Thyroid gland (tissue), 4 donors: ENCODE measurements at regions not wholly inside any gene's neighbourhood (a gene's known extent, or its start where the extent isn't known, plus 50 kb on each side); places are given as distances from the start of the nearest gene placed in this dataset.

ENCODE experiments used
- DNase-seq, 2 donors: peaks; one replicate each; pipeline ENCODE4 v3.0.0-alpha.2; 2019
- H3K27ac ChIP-seq, 3 donors: fragments of 200-600 bp; sonication (generic); 1 replicate in 2 of 3; 2 replicates in 1 of 3; pipeline ENCODE4 v1.5.1; 2016 to 2019; ENCODE audit warnings: mild to moderate bottlenecking in 1 of 3, moderate library complexity in 1 of 3
- H3K27me3 ChIP-seq: fragments of 200-600 bp; sonication (generic); one replicate; pipeline ENCODE4 v1.5.1; 2019
- H3K36me3 ChIP-seq, 2 donors: fragments of 200-600 bp; sonication (generic); one replicate each; pipeline ENCODE4 v1.5.1; 2016 to 2019
- H3K4me1 ChIP-seq, 2 donors: fragments of 200-600 bp; sonication (generic); one replicate each; pipeline ENCODE4 v1.5.1; 2017 to 2019
- H3K4me3 ChIP-seq, 3 donors: fragments of 200-600 bp; sonication (generic); replicated peaks in 1 of 3; 1 replicate in 2 of 3; 2 replicates in 1 of 3; pipeline ENCODE4 v1.5.1; 2016; ENCODE audit warnings: mild to moderate bottlenecking in 1 of 3
- H3K9me3 ChIP-seq: fragments of 200-600 bp; sonication (generic); one replicate; pipeline ENCODE4 v1.5.1; 2017
- POLR2A ChIP-seq, 2 donors: fragments of 450-650 bp; IDR thresholded peaks; one replicate each; pipeline ENCODE4 v1.6.1; 2017; ENCODE audit warnings: antibody characterized with exemption in 2 of 2, mild to moderate bottlenecking in 2 of 2, moderate library complexity in 1 of 2
- WGBS, 2 donors: methylation state at CpG; one replicate each; pipeline ENCODE4 v1.1.5; 2017; 5-methylcytosine and 5-hydroxymethylcytosine counted together
- intact Hi-C: fragments of 100-400 bp; cut with DNase I; formaldehyde crosslinking; loops from one replicate; pipeline ENCODE4 v1.15.1; 2023
- TF ChIP-seq, protein P1 (sequence below), 6 experiments: fragments of 200-600 bp in 3 of 6; fragments of 450-650 bp in 3 of 6; sonication (generic) in 3 of 6; IDR thresholded peaks; one replicate each; pipeline ENCODE4 v1.5.1; 2016 to 2019; ENCODE audit warnings: antibody characterized with exemption in 6 of 6, mild to moderate bottlenecking in 2 of 6, inconsistent platforms in 1 of 6, moderate library complexity in 1 of 6

DNA sequence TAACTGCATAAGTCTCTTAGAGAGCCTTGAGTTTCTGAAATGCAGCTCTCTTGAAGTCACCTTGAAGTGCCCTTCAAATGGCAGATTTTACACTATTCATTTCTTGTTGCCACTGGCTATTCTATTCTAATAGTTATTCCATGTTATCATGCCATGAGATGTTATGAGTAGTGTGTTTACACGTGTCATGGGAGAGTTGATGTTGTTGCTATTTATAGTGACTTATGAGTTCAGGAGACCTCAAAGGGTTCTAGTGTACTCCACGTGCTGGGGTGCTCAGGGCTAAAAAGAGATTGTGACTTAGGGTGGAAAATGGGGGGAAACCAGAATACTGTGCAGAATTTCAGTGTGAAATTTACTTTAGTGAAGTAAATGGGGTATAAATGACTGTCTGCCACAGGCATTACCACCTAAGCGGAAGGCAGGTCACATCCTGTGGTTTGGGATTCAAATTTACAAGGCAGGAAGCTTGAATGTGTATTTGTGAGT, 77.1 kb upstream of the SLC4A4 start:
- intact Hi-C loops = no loop called here
- TF ChIP-seq, protein P1, sequence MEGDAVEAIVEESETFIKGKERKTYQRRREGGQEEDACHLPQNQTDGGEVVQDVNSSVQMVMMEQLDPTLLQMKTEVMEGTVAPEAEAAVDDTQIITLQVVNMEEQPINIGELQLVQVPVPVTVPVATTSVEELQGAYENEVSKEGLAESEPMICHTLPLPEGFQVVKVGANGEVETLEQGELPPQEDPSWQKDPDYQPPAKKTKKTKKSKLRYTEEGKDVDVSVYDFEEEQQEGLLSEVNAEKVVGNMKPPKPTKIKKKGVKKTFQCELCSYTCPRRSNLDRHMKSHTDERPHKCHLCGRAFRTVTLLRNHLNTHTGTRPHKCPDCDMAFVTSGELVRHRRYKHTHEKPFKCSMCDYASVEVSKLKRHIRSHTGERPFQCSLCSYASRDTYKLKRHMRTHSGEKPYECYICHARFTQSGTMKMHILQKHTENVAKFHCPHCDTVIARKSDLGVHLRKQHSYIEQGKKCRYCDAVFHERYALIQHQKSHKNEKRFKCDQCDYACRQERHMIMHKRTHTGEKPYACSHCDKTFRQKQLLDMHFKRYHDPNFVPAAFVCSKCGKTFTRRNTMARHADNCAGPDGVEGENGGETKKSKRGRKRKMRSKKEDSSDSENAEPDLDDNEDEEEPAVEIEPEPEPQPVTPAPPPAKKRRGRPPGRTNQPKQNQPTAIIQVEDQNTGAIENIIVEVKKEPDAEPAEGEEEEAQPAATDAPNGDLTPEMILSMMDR (IDR thresholded peaks at IDR 0.05) = no peak
- no peak for TF ChIP-seq POLR2A (IDR thresholded peaks at IDR 0.05)
- DNase-seq = no peak
- Histone ChIP-seq H3K4me1 (peaks cover 18% of the 10 kb centered on the region in 2 donors), H3K27me3 (no peaks in the 10 kb centered on the region), H3K9me3 (no peaks in the 10 kb centered on the region), H3K27ac (peak overlapping the region; percentile 34 to 61 (median 35)), H3K4me3 (no peak overlapping the region), H3K36me3 (no peaks in the 10 kb centered on the region)
- 54 to 58% methylated on average over 3 of the region's 3 CpGs for WGBS, 2 donors

DNA sequence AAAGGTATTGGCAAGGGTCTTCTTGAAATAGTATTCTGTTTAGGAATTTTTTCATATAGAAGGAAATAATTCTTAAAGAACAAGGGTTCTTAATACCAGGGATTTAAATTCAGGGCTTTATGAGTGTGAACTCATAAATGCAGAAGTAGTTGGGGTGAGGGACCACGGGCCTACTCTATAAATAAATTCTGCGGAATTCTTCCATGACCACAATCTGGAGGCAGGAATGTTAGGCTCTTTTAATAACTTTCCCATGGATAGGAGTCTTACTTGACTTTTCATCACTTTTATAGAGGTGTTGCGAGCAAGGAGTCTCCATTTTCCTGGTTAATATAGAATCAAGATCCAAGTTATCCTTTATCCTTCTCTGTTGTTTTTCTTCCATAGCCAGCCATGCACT, 76.7 kb upstream of the SLC4A4 start:
- no peaks in the 10 kb centered on the region for H3K9me3 ChIP-seq
- 83% methylated on average over 3 of the region's 3 CpGs for WGBS, 2 donors
- intact Hi-C loops = no loop called here

DNA sequence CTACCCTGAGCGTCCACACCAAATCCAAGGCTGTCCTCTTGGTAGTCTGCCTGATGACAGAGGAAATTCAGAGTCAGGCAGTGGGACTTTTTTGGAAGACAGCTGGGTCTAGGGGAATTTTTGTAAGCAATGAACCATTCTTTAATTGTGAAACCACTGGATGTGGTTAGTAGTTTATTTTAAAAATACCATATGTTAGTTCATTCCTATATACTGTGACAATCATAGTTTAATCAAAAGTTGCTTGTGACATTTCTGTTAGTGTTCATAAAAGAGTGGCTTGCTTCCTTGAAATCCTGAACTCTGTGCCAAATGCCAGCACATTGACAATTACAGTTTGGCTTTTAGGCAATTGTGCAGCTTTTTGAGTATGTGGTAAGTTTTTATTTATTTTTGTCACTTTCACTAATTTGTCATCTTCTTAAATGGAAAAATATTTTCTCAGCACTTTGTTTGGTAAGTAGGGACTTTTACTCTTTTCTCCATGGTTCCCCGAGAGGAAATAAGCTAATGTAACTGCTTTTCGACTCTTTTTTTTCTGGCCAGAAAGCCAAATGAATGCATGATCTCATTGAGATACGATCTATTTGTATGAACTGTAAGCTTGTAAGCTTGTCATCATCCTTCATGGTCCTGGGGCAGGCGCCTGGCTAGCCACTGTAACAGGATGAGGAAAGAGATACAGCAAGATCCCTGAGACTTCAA, 72.6 kb upstream of the SLC4A4 start:
- no peak overlapping the region for H3K27ac ChIP-seq
- 75 to 78% methylated on average over 5 of the region's 5 CpGs for WGBS, 2 donors
- peaks cover 9 to 17% of the 10 kb centered on the region in 2 donors for H3K4me1 ChIP-seq
- no peaks in the 10 kb centered on the region for H3K36me3 ChIP-seq
- no peak for DNase-seq
- no peaks in the 10 kb centered on the region for H3K27me3 ChIP-seq
- TF ChIP-seq POLR2A (IDR thresholded peaks at IDR 0.05) = no peak
- TF ChIP-seq, protein P1 (IDR thresholded peaks at IDR 0.05) = no peak
- no peak overlapping the region for H3K4me3 ChIP-seq
- H3K9me3 ChIP-seq = no peaks in the 10 kb centered on the region
- intact Hi-C loops = no loop called here

More for the DNA sequence above, 76.7 kb upstream of the SLC4A4 start:
- H3K27me3 ChIP-seq = no peaks in the 10 kb centered on the region
- H3K36me3 ChIP-seq = no peaks in the 10 kb centered on the region
- H3K27ac ChIP-seq = peak overlapping the region in 2 of 3 donors; percentile 34 to 54
- H3K4me3 ChIP-seq = no peak overlapping the region
- H3K4me1 ChIP-seq = peaks cover 18% of the 10 kb centered on the region in 2 donors
- DNase-seq = no peak
- no peak for TF ChIP-seq POLR2A (IDR thresholded peaks at IDR 0.05)
- TF ChIP-seq, protein P1 (IDR thresholded peaks at IDR 0.05) = no peak

DNA sequence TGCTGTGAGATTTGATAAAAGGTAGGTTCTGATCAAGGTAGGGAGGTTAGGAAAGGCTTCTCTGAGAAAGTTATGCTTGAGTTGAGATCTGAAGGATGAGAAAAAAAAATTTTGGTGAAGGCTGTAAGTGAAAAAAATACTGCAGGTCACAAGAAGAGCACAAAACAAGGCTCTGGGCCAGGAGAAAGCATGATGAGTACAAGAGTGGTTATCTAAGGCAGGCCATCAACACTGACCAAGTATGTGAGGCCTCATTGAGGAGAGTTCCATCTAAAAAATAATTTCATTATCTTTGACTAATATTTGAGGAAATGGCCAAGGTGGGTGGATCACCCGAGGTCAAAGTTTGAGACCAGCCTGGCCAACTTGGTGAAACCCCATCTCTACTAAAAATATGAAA, 71.6 kb upstream of the SLC4A4 start:
- H3K36me3 ChIP-seq = no peaks in the 10 kb centered on the region
- 87 to 97% methylated on average over 1 of the region's 1 CpG for WGBS, 2 donors
- no peaks in the 10 kb centered on the region for H3K27me3 ChIP-seq
- no peak overlapping the region for H3K27ac ChIP-seq
- no peak overlapping the region for H3K4me3 ChIP-seq
- H3K4me1 ChIP-seq = peaks cover 3 to 10% of the 10 kb centered on the region in 2 donors
- DNase-seq = no peak
- TF ChIP-seq, protein P1 (IDR thresholded peaks at IDR 0.05) = no peak
- TF ChIP-seq POLR2A (IDR thresholded peaks at IDR 0.05) = no peak
- no peaks in the 10 kb centered on the region for H3K9me3 ChIP-seq
- intact Hi-C loops = no loop called here

DNA sequence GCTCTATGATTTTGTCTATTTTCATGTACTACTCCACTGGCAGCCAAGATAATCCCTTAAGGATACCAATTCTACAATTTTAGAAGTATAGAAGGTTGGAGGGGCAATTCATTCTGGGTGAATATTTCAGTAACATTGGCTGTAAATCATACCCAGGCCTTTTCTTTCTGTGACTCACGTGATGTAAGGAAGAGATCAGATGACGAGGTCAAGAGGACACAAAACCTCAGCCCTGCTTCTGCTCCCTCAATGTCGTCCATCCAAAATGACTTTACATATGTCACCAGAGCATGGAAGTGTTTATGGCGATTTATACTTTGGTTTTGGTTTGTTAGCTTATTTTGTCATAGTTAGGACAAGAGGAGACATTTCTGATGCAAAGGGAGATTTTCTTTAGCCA, 70.7 kb upstream of the SLC4A4 start:
- 81 to 86% methylated on average over 4 of the region's 4 CpGs for WGBS, 2 donors
- intact Hi-C loops = no loop called here

More for the DNA sequence above, 70.7 kb upstream of the SLC4A4 start:
- Histone ChIP-seq H3K4me1 (peaks cover 3 to 10% of the 10 kb centered on the region in 2 donors), H3K27ac (no peak overlapping the region), H3K9me3 (no peaks in the 10 kb centered on the region), H3K27me3 (no peaks in the 10 kb centered on the region), H3K36me3 (no peaks in the 10 kb centered on the region), H3K4me3 (no peak overlapping the region)
- TF ChIP-seq POLR2A (IDR thresholded peaks at IDR 0.05) = no peak
- TF ChIP-seq, protein P1 (IDR thresholded peaks at IDR 0.05) = no peak
- DNase-seq = no peak
